Gastrocnemius medialis (tissue), 4 donors: ENCODE measurements at regions not wholly inside any gene's neighbourhood (a gene's known extent, or its start where the extent isn't known, plus 50 kb on each side); places are given as distances from the start of the nearest gene placed in this dataset.
A peak's percentile ranks its signal among the peaks of the same experiment; 100 is the strongest.
"Not testable (repeated sequence)": the region's sequence is repeated elsewhere in the genome, so short reads cannot be mapped to it uniquely, and the experiment has no call there.

ENCODE experiments used
- POLR2A ChIP-seq, 2 donors: fragments of 450-650 bp; IDR thresholded peaks; one replicate each; pipeline ENCODE4 v1.6.1; 2017; ENCODE audit warnings: antibody characterized with exemption in 2 of 2, mild to moderate bottlenecking in 2 of 2, moderate library complexity in 2 of 2
- TF ChIP-seq, protein P1 (sequence below), 5 experiments: fragments of 450-650 bp in 3 of 5; fragments of 200-600 bp in 2 of 5; sonication (generic) in 2 of 5; IDR thresholded peaks in 4 of 5; conservative IDR thresholded peaks in 1 of 5; 1 replicate in 4 of 5; 2 replicates in 1 of 5; pipeline ENCODE4 v1.5.1; 2016 to 2019; ENCODE audit warnings: antibody characterized with exemption in 5 of 5, mild to moderate bottlenecking in 3 of 5, moderate library complexity in 3 of 5

DNA sequence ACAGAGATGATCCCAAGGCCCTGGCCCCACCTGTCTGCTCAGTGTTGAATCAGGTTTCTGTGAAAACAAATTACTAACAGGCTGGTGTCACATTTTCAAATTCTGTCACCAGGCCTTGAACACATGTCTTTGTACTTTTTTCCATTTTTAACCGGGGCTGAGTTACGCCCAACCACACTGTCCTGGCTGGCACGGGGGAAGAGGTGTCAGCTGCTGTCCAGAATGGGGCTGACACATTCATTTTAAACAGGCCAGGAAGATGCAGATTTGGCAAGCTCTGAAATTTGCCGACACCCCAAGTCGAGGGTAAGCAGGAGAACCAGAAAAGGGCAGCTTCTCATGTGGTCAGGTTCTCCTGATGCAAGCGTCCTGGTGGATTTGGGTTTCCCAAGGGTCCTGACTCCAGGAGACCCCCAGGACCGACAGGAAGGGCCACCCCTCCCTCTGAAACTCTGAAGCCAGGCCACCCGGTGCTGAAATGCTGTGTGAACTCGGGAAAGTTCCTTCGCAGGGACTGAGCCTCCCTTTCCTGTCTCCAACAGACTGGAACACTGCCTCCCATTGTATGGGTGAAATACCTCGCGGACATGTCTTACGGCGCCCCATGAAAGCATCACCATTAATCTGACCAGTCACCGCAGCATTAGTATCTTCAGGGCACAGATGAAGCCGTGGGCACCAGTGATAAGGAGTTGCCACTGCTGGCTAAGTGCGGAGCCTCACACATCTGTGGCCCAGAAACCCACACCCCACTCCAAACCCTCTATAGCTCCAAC is 90.5 kb upstream of the METTL9 start:
- TF ChIP-seq, protein P1, sequence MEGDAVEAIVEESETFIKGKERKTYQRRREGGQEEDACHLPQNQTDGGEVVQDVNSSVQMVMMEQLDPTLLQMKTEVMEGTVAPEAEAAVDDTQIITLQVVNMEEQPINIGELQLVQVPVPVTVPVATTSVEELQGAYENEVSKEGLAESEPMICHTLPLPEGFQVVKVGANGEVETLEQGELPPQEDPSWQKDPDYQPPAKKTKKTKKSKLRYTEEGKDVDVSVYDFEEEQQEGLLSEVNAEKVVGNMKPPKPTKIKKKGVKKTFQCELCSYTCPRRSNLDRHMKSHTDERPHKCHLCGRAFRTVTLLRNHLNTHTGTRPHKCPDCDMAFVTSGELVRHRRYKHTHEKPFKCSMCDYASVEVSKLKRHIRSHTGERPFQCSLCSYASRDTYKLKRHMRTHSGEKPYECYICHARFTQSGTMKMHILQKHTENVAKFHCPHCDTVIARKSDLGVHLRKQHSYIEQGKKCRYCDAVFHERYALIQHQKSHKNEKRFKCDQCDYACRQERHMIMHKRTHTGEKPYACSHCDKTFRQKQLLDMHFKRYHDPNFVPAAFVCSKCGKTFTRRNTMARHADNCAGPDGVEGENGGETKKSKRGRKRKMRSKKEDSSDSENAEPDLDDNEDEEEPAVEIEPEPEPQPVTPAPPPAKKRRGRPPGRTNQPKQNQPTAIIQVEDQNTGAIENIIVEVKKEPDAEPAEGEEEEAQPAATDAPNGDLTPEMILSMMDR (IDR thresholded peaks at IDR 0.05 in 4 of 5, conservative IDR thresholded peaks at IDR 0.05 in 1 of 5), result not testable (repeated sequence)
- peak; percentile 82 to 85 for TF ChIP-seq POLR2A (IDR thresholded peaks at IDR 0.05)
